ENCODE measurements at regions not wholly inside any gene's neighbourhood (a gene's known extent, or its start where the extent isn't known, plus 50 kb on each side); places are given as distances from the start of the nearest gene placed in this dataset.
"Not testable (repeated sequence)": the region's sequence is repeated elsewhere in the genome, so short reads cannot be mapped to it uniquely, and the experiment has no call there.

- DNase-seq, result not testable (repeated sequence)
Measured at GRCh38 chr21:6363591-6363990, 4157.8 kb upstream of the TPTE start.

GRCh38 chr21:6368824-6369223 is 4152.6 kb upstream of the TPTE start:
- peak; percentile 64 for DNase-seq

- not testable (repeated sequence) for DNase-seq
Measured at GRCh38 chr21:6373253-6373652, 4148.1 kb upstream of the TPTE start.

- DNase-seq, result not testable (repeated sequence)
Measured at GRCh38 chr21:6374232-6374631, 4147.2 kb upstream of the TPTE start.

GRCh38 chr21:6374926-6375325 is 4146.5 kb upstream of the TPTE start:
- DNase-seq, result not testable (repeated sequence)

GRCh38 chr21:6375776-6376175 is 4145.6 kb upstream of the TPTE start:
- DNase-seq, result not testable (repeated sequence)

GRCh38 chr21:6376321-6377070 is 4144.9 kb upstream of the TPTE start:
- DNase-seq, result not testable (repeated sequence)
